ENCODE measurements at regions not wholly inside any gene's neighbourhood (a gene's known extent, or its start where the extent isn't known, plus 50 kb on each side); places are given as distances from the start of the nearest gene placed in this dataset.

- H3K27me3 ChIP-seq, result no peaks in the 10 kb centered on the region
These were observed 697.4 kb upstream of the WWC1 start for GRCh38 chr5:167594061-167594435.

GRCh38 chr5:167594750-167595149 is 696.7 kb upstream of the WWC1 start:
- Histone ChIP-seq H3K27me3 (no peaks in the 10 kb centered on the region), H3K4me3 (no peak overlapping the region), H3K4me1 (ENCODE audit: low read depth) (no peaks in the 10 kb centered on the region), H3K36me3 (no peaks in the 10 kb centered on the region), H3K27ac (no peak overlapping the region), H3K9me3 (ENCODE audit: low read depth) (no peaks in the 10 kb centered on the region)
- DNase-seq (ENCODE audit: low read depth in 1 of 2, low spot score in 1 of 2), result no peak
- TF ChIP-seq CTCF (IDR thresholded peaks at IDR 0.05; ENCODE audit: low read depth, low read length), result no peak

More at GRCh38 chr5:167594061-167594435, 697.4 kb upstream of the WWC1 start:
- Histone ChIP-seq H3K4me3 (no peak overlapping the region), H3K27ac (no peak overlapping the region), H3K4me1 (ENCODE audit: low read depth) (no peaks in the 10 kb centered on the region), H3K9me3 (ENCODE audit: low read depth) (no peaks in the 10 kb centered on the region), H3K36me3 (no peaks in the 10 kb centered on the region)
- no peak for TF ChIP-seq CTCF (IDR thresholded peaks at IDR 0.05; ENCODE audit: low read depth, low read length)
- DNase-seq (ENCODE audit: low read depth in 1 of 2, low spot score in 1 of 2), result no peak

GRCh38 chr5:167595196-167595595 is 696.2 kb upstream of the WWC1 start:
- TF ChIP-seq CTCF (IDR thresholded peaks at IDR 0.05; ENCODE audit: low read depth, low read length), result no peak

GRCh38 chr5:167598166-167598565 is 693.3 kb upstream of the WWC1 start:
- Histone ChIP-seq H3K36me3 (no peaks in the 10 kb centered on the region), H3K27ac (no peak overlapping the region), H3K27me3 (no peaks in the 10 kb centered on the region), H3K4me3 (no peak overlapping the region), H3K9me3 (ENCODE audit: low read depth) (no peaks in the 10 kb centered on the region), H3K4me1 (ENCODE audit: low read depth) (no peaks in the 10 kb centered on the region)
- TF ChIP-seq CTCF (IDR thresholded peaks at IDR 0.05; ENCODE audit: low read depth, low read length), result no peak
- DNase-seq (ENCODE audit: low read depth in 1 of 2, low spot score in 1 of 2), result no peak

More at GRCh38 chr5:167595196-167595595, 696.2 kb upstream of the WWC1 start:
- no peaks in the 10 kb centered on the region for H3K9me3 ChIP-seq (ENCODE audit: low read depth)
- no peak overlapping the region for H3K4me3 ChIP-seq
- no peaks in the 10 kb centered on the region for H3K4me1 ChIP-seq (ENCODE audit: low read depth)
- H3K27me3 ChIP-seq, result no peaks in the 10 kb centered on the region
- no peak overlapping the region for H3K27ac ChIP-seq
- no peaks in the 10 kb centered on the region for H3K36me3 ChIP-seq
- no peak for DNase-seq (ENCODE audit: low read depth in 1 of 2, low spot score in 1 of 2)

GRCh38 chr5:167602067-167602466 is 689.4 kb upstream of the WWC1 start:
- Histone ChIP-seq H3K36me3 (no peaks in the 10 kb centered on the region), H3K27ac (no peak overlapping the region), H3K4me1 (ENCODE audit: low read depth) (no peaks in the 10 kb centered on the region), H3K27me3 (no peaks in the 10 kb centered on the region), H3K9me3 (ENCODE audit: low read depth) (no peaks in the 10 kb centered on the region), H3K4me3 (no peak overlapping the region)
- DNase-seq (ENCODE audit: low read depth in 1 of 2, low spot score in 1 of 2), result no peak
- no peak for TF ChIP-seq CTCF (IDR thresholded peaks at IDR 0.05; ENCODE audit: low read depth, low read length)

- no peak overlapping the region for H3K4me3 ChIP-seq
- H3K27ac ChIP-seq, result no peak overlapping the region
- no peaks in the 10 kb centered on the region for H3K9me3 ChIP-seq (ENCODE audit: low read depth)
- TF ChIP-seq CTCF (IDR thresholded peaks at IDR 0.05; ENCODE audit: low read depth, low read length), result no peak
- DNase-seq (ENCODE audit: low read depth in 1 of 2, low spot score in 1 of 2), result no peak
- no peaks in the 10 kb centered on the region for H3K4me1 ChIP-seq (ENCODE audit: low read depth)
- no peaks in the 10 kb centered on the region for H3K27me3 ChIP-seq
- no peaks in the 10 kb centered on the region for H3K36me3 ChIP-seq
These were observed 688.3 kb upstream of the WWC1 start for GRCh38 chr5:167603135-167603534.

All from cardiac muscle cell (in vitro differentiated cells and primary cell).